ENCODE measurements at regions not wholly inside any gene's neighbourhood (a gene's known extent, or its start where the extent isn't known, plus 50 kb on each side); places are given as distances from the start of the nearest gene placed in this dataset.

DNA sequence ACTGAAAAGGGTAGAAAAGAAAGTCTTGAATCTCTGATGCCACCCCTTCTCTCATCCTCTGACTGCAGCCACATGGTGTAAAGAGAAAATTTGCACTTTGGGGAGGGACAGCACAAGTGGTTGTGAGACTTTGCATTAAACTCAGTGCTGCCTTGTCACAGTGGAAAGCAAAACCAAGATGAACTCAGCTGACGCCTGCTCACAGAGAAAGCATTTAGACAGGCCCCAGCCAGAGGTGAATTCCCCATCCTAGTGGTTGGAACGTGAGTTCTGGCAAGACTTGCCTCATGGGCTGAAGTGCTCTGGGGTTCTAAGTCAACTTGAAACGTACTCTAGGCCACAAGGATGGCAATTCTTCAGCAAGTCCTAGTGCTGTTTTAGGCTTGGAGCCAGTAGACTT lies 1101.4 kb downstream of the ADGRL3 start:
- POLR2A ChIA-PET: no interaction called here
- no peak for TF ChIP-seq CTCF (IDR thresholded peaks at IDR 0.05)
- TF ChIP-seq SIN3A (IDR thresholded peaks at IDR 0.05; ENCODE audit: borderline replicate concordance, insufficient read depth, low read depth, low read length): no peak
- no peak for TF ChIP-seq POLR2AphosphoS5 (IDR thresholded peaks at IDR 0.05; ENCODE audit: low read depth, low read length)
- TF ChIP-seq TCF7L2 (IDR thresholded peaks at IDR 0.05; ENCODE audit: low read depth, low read length): no peak
- TF ChIP-seq REST (IDR thresholded peaks at IDR 0.05; ENCODE audit: insufficient read depth in 1 of 2, low read depth in 2 of 2, low read length in 1 of 2): no peak
- intact Hi-C loops (cut with micrococcal nuclease; ENCODE audit: unreplicated experiment): no loop called here
- Histone ChIP-seq H3K4me1 (ENCODE audit: control insufficient read depth, insufficient read depth, low read length) (no peaks in the 10 kb centered on the region), H3K4me3 (ENCODE audit: low read depth in 2 of 2, low read length in 2 of 2) (no peak overlapping the region), H3K36me3 (ENCODE audit: control insufficient read depth, insufficient read depth, low read length) (no peaks in the 10 kb centered on the region), H3K9me3 (ENCODE audit: control insufficient read depth, insufficient read depth, low read depth, low read length) (no peaks in the 10 kb centered on the region), H3K27me3 (ENCODE audit: control insufficient read depth, insufficient read depth, low read length) (no peaks in the 10 kb centered on the region), H3K27ac (ENCODE audit: low read length) (no peak overlapping the region)
- ATAC-seq (no peak), DNase-seq (ENCODE audit: low read depth, low spot score) (no peak)
- in situ Hi-C loops (cut with HindIII; ENCODE audit: low pct_unique_long_range_greater_than_20kb, low sequenced_read_pairs): no loop called here
- CTCF ChIA-PET: no interaction called here
- BruUV-seq (replicated peaks): no TSS peak

DNA sequence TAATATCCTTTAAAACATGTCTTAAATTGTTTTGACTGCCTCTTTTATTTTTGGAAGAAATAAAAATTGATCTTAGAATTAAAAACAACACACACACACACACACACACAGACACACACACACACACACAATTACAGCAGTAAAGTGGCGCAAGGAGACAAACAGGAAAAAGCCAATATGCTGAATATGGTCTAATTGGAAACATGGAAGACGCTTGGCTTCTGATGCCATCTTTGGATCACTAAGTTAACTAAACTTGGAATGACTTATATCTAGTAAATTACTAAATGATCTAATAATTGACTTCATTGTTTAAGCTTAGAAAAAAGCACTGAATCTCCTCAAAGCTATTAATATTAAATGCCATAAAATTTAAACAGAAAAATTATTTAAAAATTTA lies 1093.4 kb downstream of the ADGRL3 start:
- no peak overlapping the region for H3K27ac ChIP-seq (ENCODE audit: low read length)
- no peaks in the 10 kb centered on the region for H3K27me3 ChIP-seq (ENCODE audit: control insufficient read depth, insufficient read depth, low read length)
- no peaks in the 10 kb centered on the region for H3K4me1 ChIP-seq (ENCODE audit: control insufficient read depth, insufficient read depth, low read length)
- in situ Hi-C loops (cut with HindIII; ENCODE audit: low pct_unique_long_range_greater_than_20kb, low sequenced_read_pairs): no loop called here
- no peak for ATAC-seq
- no peaks in the 10 kb centered on the region for H3K36me3 ChIP-seq (ENCODE audit: control insufficient read depth, insufficient read depth, low read length)
- BruUV-seq (replicated peaks): no TSS peak
- POLR2A ChIA-PET: no interaction called here
- no peak overlapping the region for H3K4me3 ChIP-seq (ENCODE audit: low read depth in 2 of 2, low read length in 2 of 2)
- intact Hi-C loops (cut with micrococcal nuclease; ENCODE audit: unreplicated experiment): no loop called here
- TF ChIP-seq POLR2AphosphoS5 (IDR thresholded peaks at IDR 0.05; ENCODE audit: low read depth, low read length) (no peak), SIN3A (IDR thresholded peaks at IDR 0.05; ENCODE audit: borderline replicate concordance, insufficient read depth, low read depth, low read length) (no peak), TCF7L2 (IDR thresholded peaks at IDR 0.05; ENCODE audit: low read depth, low read length) (no peak), REST (IDR thresholded peaks at IDR 0.05; ENCODE audit: insufficient read depth in 1 of 2, low read depth in 2 of 2, low read length in 1 of 2) (no peak), CTCF (IDR thresholded peaks at IDR 0.05) (no peak)
- DNase-seq (ENCODE audit: low read depth, low spot score): no peak
- H3K9me3 ChIP-seq (ENCODE audit: control insufficient read depth, insufficient read depth, low read depth, low read length): no peaks in the 10 kb centered on the region
- CTCF ChIA-PET: no interaction called here

Measured in Panc1 (cell line).